ENCODE measurements at regions not wholly inside any gene's neighbourhood (a gene's known extent, or its start where the extent isn't known, plus 50 kb on each side); places are given as distances from the start of the nearest gene placed in this dataset.

GRCh38 chr1:204756349-204756748 lies 70.8 kb upstream of the LRRN2 start (continued):
- TF ChIP-seq KLF12 (CRISPR knock-in tag; IDR thresholded peaks at IDR 0.05; ENCODE audit: borderline replicate concordance) (no peak), RXRA (CRISPR knock-in tag; IDR thresholded peaks at IDR 0.05) (no peak), ZKSCAN5 (CRISPR knock-in tag; IDR thresholded peaks at IDR 0.05) (no peak), ZNF205 (CRISPR knock-in tag; IDR thresholded peaks at IDR 0.05) (no peak), TFDP1 (CRISPR knock-in tag; IDR thresholded peaks at IDR 0.05; ENCODE audit: borderline replicate concordance) (no peak)

GRCh38 chr1:204756811-204757210 lies 71.3 kb upstream of the LRRN2 start:
- Histone ChIP-seq H4K20me1 (ENCODE audit: insufficient read depth, low read length) (no peaks in the 10 kb centered on the region), H3K4me3 (replicated peaks in 1 of 3; ENCODE audit: insufficient read depth in 1 of 3, low read depth in 2 of 3, low read length in 3 of 3) (no peak overlapping the region), H3K4me1 (ENCODE audit: insufficient read depth, low read length) (no peaks in the 10 kb centered on the region), H3K36me3 (replicated peaks in 1 of 2; ENCODE audit: control insufficient read depth in 1 of 2, insufficient read depth in 2 of 2, low read length in 2 of 2) (no peaks in the 10 kb centered on the region), H3K79me2 (ENCODE audit: insufficient read depth, low read length) (no peaks in the 10 kb centered on the region), H3K4me2 (ENCODE audit: low read depth, low read length) (no peak overlapping the region), H3K9ac (ENCODE audit: insufficient read depth, low read depth, low read length) (no peak overlapping the region), H2AFZ (ENCODE audit: low read length) (no peak overlapping the region), H3K27ac (ENCODE audit: extremely low read length, insufficient read depth, low read length) (no peak overlapping the region), H3K9me3 (ENCODE audit: low read length) (no peaks in the 10 kb centered on the region), H3K27me3 (ENCODE audit: control insufficient read depth in 1 of 2, insufficient read depth in 2 of 2, low read length in 2 of 2) (peaks cover 0 to 2% of the 10 kb centered on the region in 2 experiments; a peak in 2 of 5 replicates)
- POLR2A ChIA-PET: no interaction called here
- WGBS (ENCODE audit: low lambda C conversion rate): 5% methylated on average over 1 of the region's 1 CpG
- ATAC-seq (no peak), FAIRE-seq (no peak), DNase-seq (ENCODE audit: low spot score) (no peak)
- intact Hi-C loops (cut with micrococcal nuclease; ENCODE audit: unreplicated experiment) (no loop called here), in situ Hi-C loops (cut with HindIII; ENCODE audit: extremely low pct_ligation_motif_present, low pct_unique_long_range_greater_than_20kb) (no loop called here)
- BruUV-seq (replicated peaks): no TSS peak
- CTCF ChIA-PET (ENCODE audit: low intra/inter-chr PET ratio, low total read pairs): no interaction called here
- TF ChIP-seq KDM4B (CRISPR knock-in tag; IDR thresholded peaks at IDR 0.05) (no peak), NCOR1 (IDR thresholded peaks at IDR 0.05; ENCODE audit: borderline replicate concordance, low read length) (no peak), NFATC3 (CRISPR knock-in tag; IDR thresholded peaks at IDR 0.05) (no peak), E2F5 (CRISPR knock-in tag; conservative IDR thresholded peaks at IDR 0.05) (no peak), ZNF432 (CRISPR knock-in tag; IDR thresholded peaks at IDR 0.05; ENCODE audit: borderline replicate concordance) (no peak), JDP2 (CRISPR knock-in tag; IDR thresholded peaks at IDR 0.05; ENCODE audit: borderline replicate concordance) (no peak), MBD4 (IDR thresholded peaks at IDR 0.05; ENCODE audit: borderline replicate concordance, low read length) (no peak), KLF9 (CRISPR knock-in tag; IDR thresholded peaks at IDR 0.05; ENCODE audit: low read depth) (no peak)
